ENCODE measurements at regions not wholly inside any gene's neighbourhood (a gene's known extent, or its start where the extent isn't known, plus 50 kb on each side); places are given as distances from the start of the nearest gene placed in this dataset.

GRCh38 chr10:124236136-124236535 lies 142.7 kb upstream of the CHST15 start:
- no peak overlapping the region for H3K27ac ChIP-seq (ENCODE audit: low read depth)
- no peaks in the 10 kb centered on the region for H3K4me1 ChIP-seq (ENCODE audit: insufficient read depth)
- ATAC-seq (no peak), DNase-seq (ENCODE audit: low spot score) (no peak)
- H2AFZ ChIP-seq = no peak overlapping the region
- Mint-ChIP-seq H3K36me3 (ENCODE audit: low read depth) (no peaks in the 10 kb centered on the region), H3K9me3 (no peaks in the 10 kb centered on the region; the same call in 1 of the 3 replicates), H3K27ac (no peak overlapping the region), H3K27me3 (ENCODE audit: insufficient read depth, low read depth, poor library complexity) (peaks cover 15% of the 10 kb centered on the region), H3K4me1 (peaks cover 18% of the 10 kb centered on the region), H3K4me3 (no peak overlapping the region)
- no peak overlapping the region for H3K4me2 ChIP-seq
- no peaks in the 10 kb centered on the region for H4K20me1 ChIP-seq (replicated peaks; ENCODE audit: insufficient read depth)
- no peaks in the 10 kb centered on the region for H3K36me3 ChIP-seq (ENCODE audit: insufficient read depth)
- no peaks in the 10 kb centered on the region for H3K27me3 ChIP-seq (ENCODE audit: insufficient read depth)
- H3K9me2 ChIP-seq (ENCODE audit: insufficient read depth) = no peaks in the 10 kb centered on the region
- TF ChIP-seq ZNF331 (CRISPR knock-in tag; IDR thresholded peaks at IDR 0.05; ENCODE audit: low read depth) (no peak), STAT1 (IDR thresholded peaks at IDR 0.05; ENCODE audit: unreplicated experiment) (no peak), ZNF462 (CRISPR knock-in tag; IDR thresholded peaks at IDR 0.05) (no peak), REST (IDR thresholded peaks at IDR 0.05; ENCODE audit: unreplicated experiment) (no peak), POLR2AphosphoS5 (IDR thresholded peaks at IDR 0.05; ENCODE audit: low read depth) (no peak), CTCF (conservative IDR thresholded peaks at IDR 0.05; ENCODE audit: low read depth in 2 of 2) (no peak), ZNF114 (CRISPR knock-in tag; IDR thresholded peaks at IDR 0.05) (no peak), NANOG (IDR thresholded peaks at IDR 0.05; ENCODE audit: borderline replicate concordance) (no peak), EZH2 (IDR thresholded peaks at IDR 0.05; ENCODE audit: low read depth, unreplicated experiment) (no peak), JUNB (IDR thresholded peaks at IDR 0.05; ENCODE audit: unreplicated experiment) (no peak), EZH2phosphoT487 (IDR thresholded peaks at IDR 0.05; ENCODE audit: unreplicated experiment) (no peak), CREB1 (CRISPR knock-in tag; IDR thresholded peaks at IDR 0.05; ENCODE audit: low read depth) (no peak), ETS1 (IDR thresholded peaks at IDR 0.05) (no peak)
- no peaks in the 10 kb centered on the region for H3K79me2 ChIP-seq (replicated peaks; ENCODE audit: insufficient read depth)
- H3F3A ChIP-seq (replicated peaks; ENCODE audit: low read depth) = no peaks in the 10 kb centered on the region
- no peak overlapping the region for H3K4me3 ChIP-seq
